ENCODE measurements at regions not wholly inside any gene's neighbourhood (a gene's known extent, or its start where the extent isn't known, plus 50 kb on each side); places are given as distances from the start of the nearest gene placed in this dataset.

DNA sequence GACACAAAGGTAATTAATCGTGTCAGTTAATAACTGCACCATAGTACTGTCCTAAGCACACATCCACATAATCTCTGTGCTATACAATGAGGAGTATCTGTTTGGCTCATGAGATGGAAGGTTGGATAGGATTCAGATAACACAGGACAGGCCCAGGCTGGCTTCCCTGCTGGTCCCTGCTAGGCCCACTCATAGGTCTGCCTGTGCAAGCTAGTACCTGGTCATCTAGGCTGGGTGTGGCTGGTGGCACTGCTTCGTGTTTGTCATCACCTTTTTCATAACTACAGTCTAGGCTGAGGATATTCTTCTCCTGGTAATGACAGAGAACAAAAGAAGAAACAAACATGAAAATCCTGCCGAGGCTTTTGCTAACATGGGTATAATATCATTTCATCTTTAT, 392.8 kb downstream of the TRIB2 start:
- DNase-seq, result no peak

DNA sequence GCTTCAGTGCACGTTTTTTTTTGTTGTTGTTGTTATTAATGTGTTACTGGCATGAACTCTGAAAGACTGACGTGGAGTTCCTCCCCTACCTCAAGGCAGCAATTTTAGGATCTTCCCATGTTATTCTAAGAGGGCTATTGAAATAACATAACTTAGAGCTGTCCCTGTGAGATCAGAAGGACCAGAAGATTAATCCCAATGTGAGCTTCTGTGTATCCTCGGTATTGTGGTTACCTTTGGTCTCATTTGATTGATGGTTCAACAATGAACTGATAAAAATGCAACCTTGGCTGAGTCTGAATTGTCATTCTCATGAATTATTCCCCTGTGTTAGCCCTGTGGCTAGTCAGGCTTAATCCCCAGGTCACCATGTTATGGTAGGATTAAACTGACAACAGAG, 394.1 kb downstream of the TRIB2 start:
- no peak for DNase-seq

DNA sequence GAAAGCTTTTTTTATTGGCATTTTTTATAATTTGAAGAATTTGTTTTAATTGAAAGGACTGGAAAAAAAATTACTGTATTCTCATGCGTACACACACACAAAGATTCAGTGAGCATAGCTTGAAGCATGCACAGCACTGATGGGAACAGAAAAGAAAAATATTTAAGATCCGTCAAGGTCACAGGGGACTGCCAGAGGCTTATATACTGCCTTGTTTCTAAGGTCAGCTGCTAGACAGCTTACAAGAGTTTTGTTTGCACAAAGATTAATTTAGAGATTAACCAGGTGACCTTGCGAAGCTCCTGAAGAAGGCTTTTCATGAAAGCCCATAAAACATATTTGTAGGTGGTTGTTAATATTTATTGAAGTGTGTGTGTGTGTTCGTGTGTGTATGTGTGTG, 396.3 kb downstream of the TRIB2 start:
- no peak for DNase-seq

DNA sequence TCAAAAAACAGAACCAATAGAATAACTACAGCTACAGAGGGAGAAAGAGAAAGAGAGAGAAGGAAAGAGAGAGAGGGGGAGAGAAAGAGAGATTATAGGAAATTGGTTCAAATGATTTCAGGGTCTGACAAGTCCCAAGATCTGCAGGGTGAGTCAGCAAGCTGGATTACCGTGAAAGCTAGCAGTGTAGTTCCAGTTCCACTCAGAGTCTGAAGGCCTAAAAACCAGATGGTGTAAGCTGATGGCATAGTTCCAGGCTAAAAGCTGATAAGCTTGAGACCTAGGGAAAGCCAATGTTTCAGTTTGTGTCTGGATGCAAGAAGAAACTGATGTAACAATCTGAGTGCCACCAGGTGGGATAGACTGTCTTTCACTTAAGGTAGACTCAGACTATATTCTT, 397.7 kb downstream of the TRIB2 start:
- peak; percentile 78 for DNase-seq

DNA sequence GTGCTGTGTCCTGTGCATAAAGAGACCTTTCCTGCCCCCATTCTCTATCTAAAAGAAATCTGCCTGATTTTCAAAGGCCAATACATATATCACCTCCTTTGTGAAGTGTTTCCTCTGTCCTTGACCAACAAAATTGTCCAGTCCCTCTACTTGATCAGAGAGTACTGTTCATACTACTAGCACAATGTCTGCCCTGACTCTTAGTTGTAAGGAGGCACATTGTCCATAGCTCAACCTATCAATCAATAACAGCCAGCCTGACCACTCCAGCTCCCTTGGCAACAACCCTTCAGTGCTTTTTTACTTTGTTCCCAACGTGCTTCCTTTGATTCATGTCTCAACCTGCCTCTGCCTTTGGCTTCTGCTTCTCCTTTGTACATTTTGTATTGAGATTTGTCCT, 398.9 kb downstream of the TRIB2 start:
- DNase-seq, result no peak

DNA sequence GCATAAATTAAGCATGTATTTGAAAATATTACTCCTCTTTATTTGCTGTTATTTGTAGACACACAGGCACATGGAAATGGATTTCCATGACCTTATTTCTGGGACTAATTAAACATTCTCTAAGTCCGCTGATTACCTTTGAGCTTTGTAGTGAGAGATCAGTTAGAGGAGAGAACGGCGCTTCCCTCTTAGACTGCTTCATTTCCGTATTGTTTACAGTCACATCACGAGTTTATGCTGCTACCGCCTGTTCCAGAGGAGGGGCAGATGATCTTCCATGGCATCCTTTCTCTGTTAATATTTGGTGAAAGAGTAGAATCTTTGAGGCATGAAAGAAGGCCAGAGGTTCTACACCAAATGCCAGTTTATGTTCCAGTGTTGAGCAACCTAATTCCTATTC, 404.4 kb downstream of the TRIB2 start:
- DNase-seq, result no peak

DNA sequence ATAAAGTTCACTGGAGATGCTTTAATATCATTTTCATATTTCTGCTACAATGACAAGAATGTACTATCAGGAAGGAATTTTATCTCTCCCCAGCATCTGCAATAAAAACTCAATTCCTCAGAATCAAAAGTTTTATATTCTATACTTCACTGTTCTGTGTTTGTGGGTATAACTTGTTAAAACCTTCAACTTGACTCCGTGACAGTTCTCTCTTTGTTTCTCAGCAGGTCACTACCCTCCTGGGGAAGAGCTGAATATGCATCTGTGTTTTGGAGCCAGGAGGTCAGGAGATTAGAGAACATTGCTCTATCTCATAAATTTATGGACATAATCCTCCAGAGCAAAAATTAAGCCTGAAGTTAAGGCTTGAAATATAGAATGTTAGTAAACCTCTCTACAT, 411.4 kb downstream of the TRIB2 start:
- DNase-seq, result no peak

DNA sequence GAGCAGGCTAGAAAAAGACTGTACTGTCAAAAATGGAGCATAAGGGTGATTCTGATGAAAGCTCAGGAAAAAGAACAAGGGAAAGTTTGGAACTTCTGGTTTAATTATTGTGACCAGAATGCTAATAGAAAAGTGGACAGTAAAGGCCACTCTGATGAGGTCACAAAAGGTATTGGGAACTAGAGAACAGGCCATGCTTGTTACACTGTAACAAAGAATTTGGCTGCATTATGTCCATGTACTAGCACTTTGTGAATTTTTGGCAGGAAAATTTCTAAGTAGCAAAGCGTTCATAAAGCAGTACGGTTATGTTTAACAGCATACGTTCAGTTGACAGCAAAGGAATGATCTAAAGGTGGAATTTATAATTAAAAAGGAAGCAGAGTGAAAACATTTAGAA, 418.6 kb downstream of the TRIB2 start:
- no peak for DNase-seq

DNA sequence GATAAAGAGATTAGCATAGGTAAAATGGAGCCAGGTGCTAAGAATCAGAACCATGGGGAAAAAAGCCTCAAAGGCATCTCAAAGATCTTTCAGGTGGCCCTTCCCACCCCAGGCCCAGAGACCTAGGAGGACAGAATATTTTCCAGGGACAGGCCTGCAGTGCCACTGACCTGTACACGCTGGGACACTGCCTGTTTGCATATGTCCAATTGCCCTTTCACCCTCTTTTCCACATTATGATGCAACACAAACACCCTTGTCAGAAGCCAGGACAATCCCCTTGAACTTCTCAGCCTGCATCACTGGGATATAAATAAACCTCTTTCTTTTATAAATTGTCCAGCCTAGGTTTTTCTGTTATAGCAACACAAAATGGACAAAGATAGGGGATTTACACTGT, 419.1 kb downstream of the TRIB2 start:
- no peak for DNase-seq

DNA sequence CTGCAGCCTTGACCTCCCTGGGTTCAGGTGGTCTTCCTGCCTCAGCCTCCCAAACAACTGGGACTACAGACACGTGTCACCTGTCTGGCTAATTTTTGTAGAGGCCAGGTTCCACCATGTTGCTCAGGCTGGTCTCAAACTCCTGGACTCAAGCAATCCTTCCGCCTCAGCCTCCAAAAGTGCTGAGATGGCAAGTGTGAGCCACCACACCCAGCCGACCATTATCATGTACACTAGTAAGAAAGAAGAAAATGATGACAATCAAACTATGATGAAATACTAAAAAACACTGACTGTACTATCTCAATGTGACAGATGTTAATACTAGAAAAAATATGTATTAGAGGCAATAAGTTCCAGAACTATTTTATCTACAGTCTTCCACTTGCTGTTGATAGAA, 420.9 kb downstream of the TRIB2 start:
- DNase-seq, result no peak

DNA sequence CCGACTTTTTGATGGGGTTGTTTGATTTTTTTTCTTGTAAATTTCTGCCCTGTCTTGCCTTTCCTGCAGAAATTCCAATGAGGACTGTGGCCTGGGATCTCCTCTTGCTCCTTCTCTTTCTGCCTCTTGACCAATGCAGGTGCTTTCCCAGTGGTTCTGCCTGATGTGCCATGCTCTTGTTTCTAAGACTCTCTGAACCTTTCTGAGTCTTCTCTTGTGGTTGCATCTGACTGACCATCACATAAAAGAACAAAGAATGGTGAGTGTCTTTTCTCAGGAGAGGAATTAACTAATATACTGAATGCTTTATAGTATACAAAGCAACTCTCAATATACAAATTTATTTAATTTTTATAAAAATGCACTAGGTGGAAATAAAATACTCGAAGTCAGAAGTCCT, 424.6 kb downstream of the TRIB2 start:
- no peak for DNase-seq

DNA sequence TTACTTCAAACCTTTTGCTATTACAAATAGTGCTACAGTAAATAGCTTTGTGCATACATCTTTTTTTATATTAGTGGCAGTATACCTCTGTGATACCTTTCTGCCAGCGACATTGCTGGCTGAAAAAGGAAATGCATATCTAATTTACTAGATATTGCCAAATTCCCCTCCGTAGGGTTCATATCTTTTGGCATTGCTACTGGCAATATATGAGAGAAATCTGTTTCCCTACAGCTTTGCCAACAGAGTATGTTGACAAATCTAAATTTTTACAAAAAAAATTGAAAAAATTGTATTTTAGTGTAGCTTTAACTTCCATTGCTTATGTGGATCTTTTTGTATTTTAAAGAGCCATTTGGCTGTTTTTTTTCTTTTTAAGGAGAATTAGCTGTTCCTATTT, 426.7 kb downstream of the TRIB2 start:
- no peak for DNase-seq

DNA sequence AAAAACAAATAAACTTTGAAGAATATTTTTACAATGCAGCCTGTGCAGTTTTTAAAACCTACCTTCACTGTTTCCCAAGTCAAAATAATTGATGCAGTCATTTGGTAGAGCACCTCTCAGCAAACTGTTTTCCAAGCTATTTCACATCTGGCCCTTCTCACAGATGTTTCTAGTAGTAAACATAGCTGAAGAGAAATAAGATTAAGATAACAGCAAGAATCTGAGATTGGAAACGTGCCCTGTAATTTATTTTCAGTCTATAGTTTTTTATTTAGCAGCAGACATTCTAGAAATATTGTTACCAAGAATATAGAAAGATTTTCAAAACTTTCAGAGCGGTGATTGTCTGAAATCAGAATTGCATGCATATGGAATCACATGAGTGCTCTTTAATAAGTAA, 440.2 kb downstream of the TRIB2 start:
- DNase-seq, result no peak

DNA sequence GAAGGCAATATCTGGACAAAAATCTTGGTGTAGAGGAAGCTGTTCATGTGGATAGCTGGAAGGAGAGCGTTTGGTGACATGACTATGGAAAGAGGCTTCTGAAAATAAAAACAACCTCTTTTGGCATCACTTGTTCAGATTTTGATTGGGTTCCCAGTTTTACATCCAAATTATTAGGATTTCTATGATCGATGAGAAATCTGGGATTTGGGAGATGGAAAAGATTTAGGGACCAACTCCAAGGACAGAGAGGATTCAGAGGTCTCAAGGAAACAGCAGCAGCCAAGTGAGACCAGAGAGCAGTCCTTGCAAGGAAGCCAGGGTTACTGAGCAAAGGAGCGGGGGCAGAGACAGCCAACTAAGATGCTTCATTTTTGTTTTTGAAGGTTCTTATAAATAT, 441.7 kb downstream of the TRIB2 start:
- DNase-seq, result no peak

DNA sequence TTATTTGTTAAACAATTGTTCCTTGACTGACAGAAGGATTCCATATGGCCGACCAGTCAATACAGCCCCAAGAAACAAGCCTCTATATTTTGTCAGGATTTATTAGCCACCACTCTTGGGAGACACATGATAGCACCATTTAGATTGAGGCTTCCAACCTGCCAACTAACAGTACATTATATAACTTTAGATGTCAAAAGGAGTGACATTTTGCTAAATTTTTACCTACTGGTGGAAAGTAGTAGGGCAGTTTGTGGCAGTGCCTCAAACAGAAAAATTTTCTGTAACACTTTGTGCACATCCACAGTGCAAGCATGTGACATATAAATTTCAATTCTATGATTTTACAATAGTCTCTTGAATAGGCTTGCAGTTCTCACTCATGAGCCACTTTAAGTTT, 464.0 kb downstream of the TRIB2 start:
- DNase-seq, result no peak

DNA sequence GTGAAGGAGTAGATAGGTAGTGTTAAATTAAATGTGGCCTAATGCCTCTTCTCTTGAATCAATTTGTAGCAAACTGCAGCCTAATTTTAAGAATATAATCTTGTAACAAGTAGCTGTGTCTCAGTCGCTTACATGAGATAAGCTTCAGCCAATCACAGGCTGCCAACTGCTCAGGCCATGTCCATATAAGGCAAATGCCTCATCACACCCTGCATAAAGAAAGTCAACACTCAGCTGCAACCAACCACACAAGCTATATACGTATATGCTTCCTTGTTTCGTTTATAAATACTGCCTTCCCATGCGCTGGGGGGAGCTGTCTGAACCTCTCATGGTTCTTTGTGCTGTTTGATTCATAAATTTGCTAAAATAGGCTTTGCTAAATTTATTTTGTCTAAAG, 476.3 kb downstream of the TRIB2 start:
- DNase-seq, result no peak

DNA sequence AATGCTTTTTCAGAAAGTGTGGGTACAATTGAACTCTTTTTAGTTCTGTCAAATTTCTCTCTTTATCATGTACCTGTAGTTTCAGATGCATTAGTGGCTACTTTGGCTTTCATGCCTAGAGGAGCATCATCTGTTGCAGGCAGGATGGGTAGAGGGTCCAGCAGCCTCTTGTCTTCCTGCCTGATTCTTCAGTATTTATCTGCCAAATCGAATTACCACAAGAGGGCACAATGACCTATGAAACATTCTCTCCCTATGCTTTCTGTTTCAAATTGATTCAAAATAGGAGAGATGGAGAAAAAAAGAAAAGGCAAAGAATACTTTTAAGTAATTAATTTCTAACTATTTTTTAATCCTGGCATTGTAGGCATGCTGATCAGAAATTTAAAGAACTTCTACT, 477.2 kb downstream of the TRIB2 start:
- no peak for DNase-seq

DNA sequence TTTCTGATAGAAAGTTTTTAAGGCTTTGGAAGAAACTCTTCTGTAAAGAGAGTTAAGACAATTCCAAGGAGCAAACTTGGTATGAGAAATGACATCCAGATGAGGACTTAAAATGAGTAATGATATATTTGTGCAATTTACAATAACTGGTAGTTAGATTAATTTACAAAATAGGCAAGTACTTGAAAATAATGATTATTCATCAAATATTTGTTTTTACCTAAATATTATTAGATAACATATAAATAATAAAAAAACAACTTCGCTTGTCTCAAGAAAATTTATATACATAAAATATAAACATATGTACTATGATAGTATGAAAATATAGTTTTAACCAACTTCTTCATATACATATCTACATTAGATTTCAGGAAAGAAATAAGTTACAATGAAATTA, 478.5 kb downstream of the TRIB2 start:
- DNase-seq, result no peak

DNA sequence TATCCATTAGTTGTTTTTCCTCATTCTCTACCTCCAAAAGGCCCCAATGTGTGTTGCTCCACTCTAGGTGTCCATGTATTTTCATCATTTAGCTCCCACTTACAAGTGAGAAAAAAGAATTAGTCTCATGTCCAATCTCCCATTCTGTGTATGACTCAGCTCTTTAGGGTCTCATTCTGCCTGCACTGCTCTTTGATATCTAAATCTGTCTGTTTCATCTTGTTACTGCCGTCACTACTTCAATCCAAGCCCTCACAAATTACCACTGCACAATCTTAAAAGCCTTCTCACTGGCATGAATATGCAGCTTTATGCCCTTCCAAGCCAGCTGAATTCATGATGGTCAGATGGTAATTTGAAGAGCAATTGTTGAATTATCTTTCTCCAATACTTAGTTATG, 480.5 kb downstream of the TRIB2 start:
- no peak for DNase-seq

DNA sequence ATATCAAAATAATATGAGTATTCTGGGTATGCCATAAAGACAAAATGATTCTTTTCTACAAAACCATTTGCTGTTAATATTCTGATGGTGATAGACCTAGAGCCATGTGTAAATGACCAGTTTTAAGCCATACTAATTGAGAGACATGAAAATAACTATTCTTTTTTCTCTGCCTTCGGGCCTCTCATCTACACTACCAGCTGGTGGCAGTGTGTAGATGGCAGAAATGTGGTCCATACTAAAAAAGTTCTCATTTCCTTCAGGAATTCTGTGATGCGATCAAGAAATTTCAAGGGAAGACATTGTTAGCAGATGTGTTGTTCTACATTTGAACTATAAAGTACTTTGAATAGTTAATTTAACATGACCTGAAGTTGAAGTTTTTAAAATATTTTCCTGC, 485.2 kb downstream of the TRIB2 start:
- DNase-seq, result no peak

DNA sequence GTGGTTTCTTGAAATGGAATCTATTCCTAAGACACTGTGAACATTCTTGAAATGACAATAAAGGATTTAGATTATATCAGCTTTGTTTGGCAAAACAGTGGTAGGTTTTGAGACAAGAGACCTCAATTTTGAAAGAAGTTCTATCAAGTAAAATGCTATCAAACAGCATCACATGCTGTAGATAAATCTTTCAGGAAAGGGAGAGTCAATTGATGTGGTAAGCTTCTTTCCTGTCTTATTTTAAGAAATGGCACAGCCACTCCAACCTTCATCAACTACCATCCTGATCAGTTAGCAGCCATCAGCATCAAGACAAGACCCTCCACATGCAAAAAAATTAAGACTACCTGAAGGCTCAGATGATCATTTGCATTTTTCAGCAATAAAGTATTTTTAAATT, 495.4 kb downstream of the TRIB2 start:
- DNase-seq, result no peak

DNA sequence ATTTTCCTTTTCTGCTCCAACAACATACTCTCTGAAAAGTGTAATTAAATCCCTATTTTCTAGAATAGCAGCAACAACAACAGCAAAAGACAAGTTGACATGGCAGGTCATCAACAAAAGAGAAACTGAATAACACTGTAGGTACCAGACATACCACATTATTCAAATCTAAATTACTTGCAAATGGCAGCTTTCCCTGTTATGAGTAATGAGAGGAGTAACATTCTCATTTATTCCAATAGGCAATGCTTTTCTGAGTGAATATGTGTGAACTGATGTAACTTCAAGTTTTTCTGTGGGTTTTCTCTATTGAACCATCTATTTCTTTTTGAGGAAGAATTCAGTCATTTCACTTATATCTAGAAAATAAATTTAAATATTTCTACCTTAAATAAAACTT, 501.5 kb downstream of the TRIB2 start:
- no peak for DNase-seq

DNA sequence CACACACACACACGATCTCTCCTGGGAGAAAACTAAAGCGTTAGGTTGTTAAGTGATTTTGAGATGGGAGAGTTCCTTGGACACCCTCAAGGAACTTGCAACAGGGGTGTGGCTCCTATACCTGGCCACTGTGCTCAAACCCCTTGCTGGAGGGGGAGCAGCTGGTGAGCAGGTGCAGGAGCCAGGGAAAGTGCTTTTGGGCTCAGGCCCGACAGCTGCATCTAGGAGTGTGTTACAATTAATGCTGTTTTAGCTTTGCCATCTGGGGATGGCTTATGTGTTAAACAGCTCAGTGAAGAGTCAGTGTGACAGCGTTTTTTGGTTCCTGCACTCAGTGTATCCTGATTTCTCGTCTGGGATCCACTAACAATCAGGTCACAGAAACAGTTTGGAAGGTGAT, 510.8 kb downstream of the TRIB2 start:
- no peak for DNase-seq

DNA sequence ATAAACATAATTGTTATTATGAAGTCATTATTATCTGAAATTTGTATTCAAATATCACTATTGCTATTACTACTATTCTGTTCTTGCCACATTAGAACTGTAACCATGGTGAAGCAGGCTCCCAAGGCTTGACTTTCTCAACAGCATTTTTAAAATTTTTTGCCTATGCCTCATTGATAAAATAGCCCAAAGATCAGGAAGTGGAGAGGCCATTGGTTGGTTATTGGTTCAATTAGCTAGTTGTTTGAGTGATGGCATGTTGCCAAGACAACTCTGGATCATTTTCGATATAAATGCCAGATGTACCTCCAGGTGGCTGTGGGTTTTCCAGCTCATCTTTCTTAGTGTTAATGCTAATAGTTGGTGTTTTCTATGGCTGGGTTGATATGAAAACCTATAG, 513.5 kb downstream of the TRIB2 start:
- no peak for DNase-seq

DNA sequence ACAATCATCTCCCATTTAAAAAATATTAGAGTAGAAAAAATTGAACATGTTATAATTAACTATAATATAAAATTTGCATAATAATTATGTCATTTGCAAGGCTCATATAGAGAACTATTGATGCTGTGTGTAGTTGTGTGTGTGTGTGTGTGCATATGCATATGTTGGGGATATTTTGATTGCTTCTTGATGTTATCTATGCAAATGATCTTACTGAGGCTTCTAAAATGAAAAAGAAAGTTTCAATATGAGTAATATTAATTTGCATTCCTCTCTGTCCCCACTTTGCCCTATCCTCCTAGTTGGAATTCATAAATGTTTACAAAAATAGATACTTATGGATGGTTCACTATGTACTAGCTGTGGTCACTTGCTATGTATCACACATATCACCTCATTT, 523.3 kb downstream of the TRIB2 start:
- DNase-seq, result no peak

DNA sequence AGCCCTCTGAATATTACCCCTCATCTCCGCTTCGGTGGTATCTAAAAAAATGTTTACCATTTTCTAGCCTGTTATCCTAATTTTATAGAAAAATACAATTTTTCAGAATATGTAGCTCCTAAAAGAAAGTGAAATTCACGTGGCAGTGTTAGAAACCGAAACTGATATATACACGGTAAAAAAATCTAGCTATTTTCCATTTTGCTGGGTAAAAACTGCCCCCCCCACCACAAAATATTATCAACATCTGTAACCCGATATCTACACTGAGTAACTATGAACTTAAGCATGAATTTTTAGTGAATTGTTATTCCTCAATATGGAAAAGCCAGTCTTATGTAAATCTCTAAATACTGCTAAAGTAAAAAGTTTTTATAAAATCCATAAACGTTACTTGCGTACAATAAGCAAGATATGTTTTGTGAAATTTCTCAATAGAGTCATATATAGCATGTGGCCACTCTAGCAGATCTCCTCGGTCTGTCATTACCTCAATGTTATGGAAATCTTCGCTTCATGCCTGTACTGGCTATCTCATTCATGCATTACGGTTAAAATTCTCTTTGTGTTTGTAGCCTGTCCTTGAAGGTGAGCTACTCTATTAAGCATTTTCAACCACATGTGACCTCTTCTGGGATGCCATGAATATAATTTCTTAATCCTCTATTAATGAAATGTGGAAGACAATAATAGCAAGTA, 524.2 kb downstream of the TRIB2 start:
- no peak for DNase-seq

Measured in islet precursor cell (in vitro differentiated cells).